ENCODE measurements at regions not wholly inside any gene's neighbourhood (a gene's known extent, or its start where the extent isn't known, plus 50 kb on each side); places are given as distances from the start of the nearest gene placed in this dataset.

DNA sequence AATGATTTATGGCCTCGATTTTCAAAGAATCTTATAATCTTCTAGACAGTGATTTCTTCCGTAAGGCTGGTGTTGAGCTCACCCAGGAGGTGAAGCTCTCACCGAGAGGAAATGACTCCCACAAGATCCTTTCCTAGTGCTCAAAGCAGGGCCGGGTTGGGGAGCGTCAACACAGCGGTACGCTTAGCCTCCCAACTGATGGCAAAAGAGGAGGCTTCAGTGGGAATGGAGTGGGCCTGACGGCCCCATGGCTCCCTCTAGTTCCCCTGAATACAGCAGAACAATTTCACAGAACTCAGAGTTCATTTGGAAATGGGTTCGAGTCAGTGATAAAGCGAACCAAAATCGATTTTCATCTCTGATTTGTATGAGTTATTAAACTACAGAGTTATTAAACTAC is 449.5 kb downstream of the KLF12 start:
- in situ Hi-C loops (cut with MboI; ENCODE audit: low sequenced_read_pairs), result no loop called here

- in situ Hi-C loops (cut with MboI; ENCODE audit: low sequenced_read_pairs), result no loop called here
Observed at GRCh38 chr13:73684286-73684685, 449.9 kb downstream of the KLF12 start.

- in situ Hi-C loops (cut with MboI; ENCODE audit: low sequenced_read_pairs), result no loop called here
Observed at GRCh38 chr13:73683746-73684145, 450.5 kb downstream of the KLF12 start.

- in situ Hi-C loops (cut with MboI; ENCODE audit: low sequenced_read_pairs), result no loop called here
Observed at GRCh38 chr13:73681779-73682178, 452.4 kb downstream of the KLF12 start.

DNA sequence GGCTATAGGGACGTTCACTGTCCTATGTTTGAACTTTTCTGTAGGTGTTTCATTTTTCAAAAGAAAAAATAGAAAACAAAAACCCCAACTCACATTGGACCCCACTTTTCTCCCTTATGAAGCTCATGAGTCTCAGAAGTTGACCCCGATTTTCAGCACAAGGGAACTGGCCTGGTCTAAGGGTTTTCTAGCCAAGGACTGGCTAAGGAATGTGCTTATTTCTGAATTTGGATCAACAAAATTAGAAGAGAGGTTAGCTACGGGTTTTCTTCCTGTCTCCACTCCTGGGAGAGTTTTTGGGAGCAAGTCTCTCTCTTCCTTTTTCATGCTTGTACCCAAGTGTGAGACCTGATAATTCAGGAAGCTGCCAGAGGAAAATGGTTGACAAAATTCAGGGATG is 453.2 kb downstream of the KLF12 start:
- in situ Hi-C loops (cut with MboI; ENCODE audit: low sequenced_read_pairs), result no loop called here

DNA sequence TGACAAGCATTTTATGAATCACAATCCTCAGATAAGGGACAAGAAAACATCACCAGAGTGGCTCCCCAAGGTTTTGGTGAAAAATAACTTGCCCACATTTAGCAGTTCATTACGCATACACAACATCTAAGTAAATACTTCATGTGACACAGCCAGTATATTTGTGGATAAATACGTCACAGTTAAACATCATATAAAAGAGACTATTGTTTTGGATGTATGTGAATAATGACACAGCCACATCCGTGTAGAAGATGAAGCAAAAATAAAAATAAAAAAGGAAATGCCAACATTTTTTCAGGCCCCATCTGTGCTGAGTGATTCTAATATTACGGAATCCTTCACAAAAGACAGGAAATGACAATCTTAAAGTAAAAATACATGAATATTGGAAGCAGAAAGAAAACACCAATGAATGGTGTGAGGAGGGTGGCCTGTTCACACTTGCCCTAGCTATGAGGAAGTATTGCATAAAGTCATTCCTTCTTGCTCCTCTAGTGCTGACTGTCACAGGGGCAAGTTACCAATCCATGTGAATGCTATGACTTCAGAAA is 457.1 kb downstream of the KLF12 start:
- in situ Hi-C loops (cut with MboI; ENCODE audit: low sequenced_read_pairs), result no loop called here

GRCh38 chr13:73676550-73677047 is 457.6 kb downstream of the KLF12 start:
- in situ Hi-C loops (cut with MboI; ENCODE audit: low sequenced_read_pairs), result no loop called here

DNA sequence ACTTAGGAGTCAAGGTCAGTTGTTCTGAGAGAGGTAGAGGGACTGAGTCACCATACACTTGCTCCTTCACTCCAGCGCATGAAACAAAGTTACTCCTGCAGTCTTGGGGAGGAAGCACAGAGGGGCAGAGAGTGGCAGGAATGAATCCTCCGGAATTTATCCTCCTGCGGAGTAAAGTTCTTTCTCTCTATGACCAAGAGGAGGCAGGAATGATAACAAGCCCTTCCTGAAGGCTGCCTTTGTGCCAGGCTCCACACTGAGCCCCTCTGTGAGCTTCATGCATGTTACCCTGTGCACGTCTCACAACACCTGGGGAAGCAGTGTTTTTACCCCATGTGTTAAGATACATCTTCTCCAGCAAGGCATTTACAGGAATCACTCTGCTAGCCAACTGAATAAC is 458.4 kb downstream of the KLF12 start:
- in situ Hi-C loops (cut with MboI; ENCODE audit: low sequenced_read_pairs), result no loop called here

DNA sequence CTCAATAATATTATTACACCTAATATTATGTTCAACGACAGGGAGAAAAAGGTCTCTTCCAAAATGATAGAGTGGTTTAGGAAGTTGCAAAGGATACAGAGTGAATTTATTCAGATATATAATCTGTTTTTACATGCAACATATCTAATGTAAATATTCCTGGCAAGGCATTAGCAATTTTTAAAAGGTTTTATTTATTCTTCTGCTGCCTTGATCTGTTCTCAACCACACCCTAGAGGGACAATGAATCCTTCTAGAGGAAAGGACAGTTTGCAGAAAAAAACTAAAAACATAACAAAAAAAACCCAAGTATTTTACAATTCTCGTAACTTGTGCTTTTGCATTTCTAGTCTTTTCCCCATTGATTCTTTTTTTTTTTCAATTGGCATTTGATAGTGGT is 459.6 kb downstream of the KLF12 start:
- in situ Hi-C loops (cut with MboI; ENCODE audit: low sequenced_read_pairs), result no loop called here

- in situ Hi-C loops (cut with MboI; ENCODE audit: low sequenced_read_pairs), result no loop called here
Observed at GRCh38 chr13:73673931-73674330, 460.3 kb downstream of the KLF12 start.

GRCh38 chr13:73672492-73672891 is 461.7 kb downstream of the KLF12 start:
- in situ Hi-C loops (cut with MboI; ENCODE audit: low sequenced_read_pairs), result no loop called here

DNA sequence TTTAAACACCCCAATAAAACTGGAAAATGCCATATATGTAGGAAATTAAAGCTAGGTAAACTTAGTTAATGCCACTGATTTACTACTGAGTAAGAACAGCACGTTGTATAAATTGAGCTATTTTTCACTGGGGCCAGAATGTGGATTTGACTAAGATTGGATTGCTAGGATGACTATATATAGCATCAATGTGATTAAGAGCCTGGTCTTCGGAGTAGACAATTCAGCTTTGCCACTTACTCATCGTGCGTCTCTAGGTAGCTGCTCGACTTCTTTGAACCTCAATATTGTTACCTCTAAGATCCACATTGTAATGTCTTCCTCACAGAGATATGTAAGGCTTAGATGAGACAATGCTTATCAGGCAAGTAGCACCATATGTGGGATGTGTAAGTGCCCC is 462.5 kb downstream of the KLF12 start:
- in situ Hi-C loops (cut with MboI; ENCODE audit: low sequenced_read_pairs), result no loop called here

DNA sequence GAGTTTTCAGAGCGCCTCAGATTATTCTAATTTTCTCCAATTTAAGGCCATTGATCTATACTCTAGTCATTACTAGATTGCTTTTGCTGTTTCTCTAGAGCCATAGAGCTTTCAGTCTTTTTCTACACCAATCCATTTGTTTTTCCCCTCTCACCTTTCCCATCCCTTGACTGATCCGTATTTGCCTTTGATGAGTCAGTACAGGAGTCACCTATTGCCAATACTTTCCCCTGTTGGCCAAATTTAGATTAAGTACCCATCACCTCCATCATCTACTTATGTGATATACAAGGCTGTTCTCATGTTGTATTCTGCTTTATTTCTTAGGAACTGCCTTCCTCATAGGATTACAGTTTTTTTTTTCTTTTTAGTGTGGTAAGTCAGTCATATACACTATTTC is 463.2 kb downstream of the KLF12 start:
- in situ Hi-C loops (cut with MboI; ENCODE audit: low sequenced_read_pairs), result no loop called here

- in situ Hi-C loops (cut with MboI; ENCODE audit: low sequenced_read_pairs), result no loop called here
Observed at GRCh38 chr13:73667756-73668155, 466.4 kb downstream of the KLF12 start.

- in situ Hi-C loops (cut with MboI; ENCODE audit: low sequenced_read_pairs), result no loop called here
Observed at GRCh38 chr13:73665261-73665660, 468.9 kb downstream of the KLF12 start.

GRCh38 chr13:73664851-73665250 is 469.4 kb downstream of the KLF12 start:
- in situ Hi-C loops (cut with MboI; ENCODE audit: low sequenced_read_pairs), result no loop called here

GRCh38 chr13:73662833-73663232 is 471.4 kb downstream of the KLF12 start:
- in situ Hi-C loops (cut with MboI; ENCODE audit: low sequenced_read_pairs), result no loop called here

- in situ Hi-C loops (cut with MboI; ENCODE audit: low sequenced_read_pairs), result no loop called here
Observed at GRCh38 chr13:73661687-73662425, 472.3 kb downstream of the KLF12 start.

DNA sequence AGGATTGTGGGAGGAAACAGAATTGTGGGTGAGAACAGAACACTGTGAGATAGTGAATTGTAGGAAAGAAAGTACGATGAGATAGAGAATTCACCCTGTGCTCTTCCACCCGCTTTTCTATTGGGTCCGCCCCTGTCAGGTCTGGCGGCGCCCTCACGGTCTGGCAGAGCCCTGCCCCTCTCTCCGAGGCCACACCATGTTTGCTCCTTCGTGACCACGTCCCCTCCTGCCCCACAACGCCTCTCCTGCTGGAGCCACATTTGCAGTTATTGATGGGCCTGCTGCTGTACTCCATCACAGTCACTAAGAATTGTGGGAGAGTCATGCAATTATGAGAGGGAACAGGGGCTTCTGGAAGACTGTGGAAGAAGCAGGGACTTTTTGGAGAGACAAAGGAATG is 473.1 kb downstream of the KLF12 start:
- in situ Hi-C loops (cut with MboI; ENCODE audit: low sequenced_read_pairs), result no loop called here

- in situ Hi-C loops (cut with MboI; ENCODE audit: low sequenced_read_pairs), result no loop called here
Observed at GRCh38 chr13:73658639-73659038, 475.6 kb downstream of the KLF12 start.

- in situ Hi-C loops (cut with MboI; ENCODE audit: low sequenced_read_pairs), result no loop called here
Observed at GRCh38 chr13:73657821-73658540, 476.2 kb downstream of the KLF12 start.

DNA sequence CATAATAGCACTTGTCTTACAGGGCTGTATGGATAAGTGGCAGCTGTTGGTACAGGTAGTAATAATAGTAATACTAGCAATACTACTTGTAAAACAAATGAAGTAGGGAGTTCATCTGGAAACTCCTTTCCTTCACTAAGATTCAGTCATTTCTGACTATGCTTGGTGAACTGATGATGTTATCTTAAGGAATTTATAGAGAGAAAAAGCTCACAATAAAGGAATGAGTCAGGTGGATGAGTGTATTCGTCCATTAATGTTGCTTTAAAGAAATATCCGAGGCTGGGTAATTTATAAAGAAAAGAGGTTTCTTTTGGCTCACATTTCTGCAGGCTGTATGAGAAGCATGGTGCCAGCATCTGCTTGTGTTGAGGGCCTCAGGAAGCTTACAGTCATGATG is 477.3 kb downstream of the KLF12 start:
- in situ Hi-C loops (cut with MboI; ENCODE audit: low sequenced_read_pairs), result no loop called here
